HG03457 (cell line): ENCODE measurements at regions not wholly inside any gene's neighbourhood (a gene's known extent, or its start where the extent isn't known, plus 50 kb on each side); places are given as distances from the start of the nearest gene placed in this dataset.
"Not testable (repeated sequence)": the region's sequence is repeated elsewhere in the genome, so short reads cannot be mapped to it uniquely, and the experiment has no call there.

Source experiments
- ATAC-seq: cut with Tn5 transposase; IDR thresholded peaks from one replicate; pipeline ENCODE4 v1.9.1; 2021; ENCODE audit warnings: moderate number of reproducible peaks; ENCODE audit not compliant: unreplicated experiment

DNA sequence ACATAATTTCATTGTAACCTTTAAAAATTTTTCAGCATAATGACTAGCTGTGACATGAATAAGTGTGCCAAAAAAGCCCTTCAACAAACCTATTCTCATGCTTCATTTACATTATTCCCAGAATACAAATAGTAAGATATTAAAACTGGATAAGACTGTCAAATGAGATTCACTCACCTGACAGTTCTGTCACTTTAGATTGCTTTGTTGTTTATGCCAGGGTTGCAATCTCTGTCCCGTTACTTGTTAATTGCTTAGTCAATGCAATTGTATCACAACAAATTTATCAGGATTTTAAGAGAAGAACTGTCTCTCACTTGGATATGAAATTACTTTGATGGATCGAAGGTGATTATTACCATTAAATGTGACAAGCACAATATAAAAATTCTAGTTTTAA lies 616.0 kb upstream of the IGFBP7 start:
- no peak for ATAC-seq

DNA sequence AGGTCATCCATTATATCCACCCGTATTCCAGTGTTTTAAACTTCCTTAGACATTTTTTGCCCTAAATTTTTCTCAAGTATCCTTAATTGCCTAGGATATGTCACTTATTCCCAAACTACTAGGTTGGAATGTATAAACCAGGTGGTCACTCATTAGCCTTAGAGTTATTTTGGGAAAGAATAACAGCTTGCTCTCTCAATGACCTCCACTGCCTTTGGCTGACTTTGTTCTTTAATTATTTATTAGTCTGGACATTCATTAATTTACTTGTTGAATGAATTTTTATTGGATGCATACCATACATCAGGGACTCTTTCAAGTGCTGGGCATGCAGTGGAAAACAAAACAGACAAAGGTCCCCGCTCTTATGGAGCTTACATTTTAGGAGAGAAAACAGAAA lies 609.3 kb upstream of the IGFBP7 start:
- no peak for ATAC-seq

DNA sequence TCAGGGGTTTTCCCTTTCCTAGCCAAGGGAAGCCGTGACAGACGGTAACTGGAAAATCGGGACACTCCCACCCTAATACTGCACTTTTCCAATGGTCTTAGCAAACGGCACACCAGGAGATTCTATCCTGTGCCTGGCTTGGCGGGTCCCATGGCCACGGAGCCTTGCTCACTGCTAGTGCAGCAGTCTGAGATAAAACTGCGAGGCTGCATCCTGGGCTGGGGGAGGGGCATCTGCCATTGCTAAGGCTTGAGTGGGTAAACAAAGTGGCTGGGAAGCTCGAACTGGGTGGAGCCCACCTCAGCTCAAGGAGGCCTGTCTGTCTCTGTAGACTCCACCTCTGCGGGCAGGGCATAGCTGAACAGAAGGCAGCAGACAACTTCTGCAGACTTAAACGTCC lies 604.1 kb upstream of the IGFBP7 start:
- not testable (repeated sequence) for ATAC-seq

DNA sequence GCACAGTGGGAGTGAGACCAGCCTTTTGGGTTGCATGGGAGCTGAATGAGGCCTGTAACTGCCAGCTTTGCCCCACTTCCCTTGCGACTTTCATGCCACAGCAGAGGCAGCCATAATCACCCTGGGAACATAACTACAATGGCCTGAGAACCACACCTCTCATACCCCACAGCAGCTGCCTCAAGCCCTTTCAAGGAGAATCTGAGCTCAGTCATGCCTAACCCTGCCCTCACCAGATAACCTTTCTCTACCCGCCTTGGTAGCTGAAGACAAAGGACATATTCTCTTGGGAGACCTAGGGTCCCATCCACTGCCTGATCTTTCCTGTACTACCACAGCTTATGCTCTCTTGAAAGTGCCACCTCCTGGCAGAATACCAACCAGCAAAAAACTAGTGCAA lies 599.9 kb upstream of the IGFBP7 start:
- ATAC-seq = no peak

DNA sequence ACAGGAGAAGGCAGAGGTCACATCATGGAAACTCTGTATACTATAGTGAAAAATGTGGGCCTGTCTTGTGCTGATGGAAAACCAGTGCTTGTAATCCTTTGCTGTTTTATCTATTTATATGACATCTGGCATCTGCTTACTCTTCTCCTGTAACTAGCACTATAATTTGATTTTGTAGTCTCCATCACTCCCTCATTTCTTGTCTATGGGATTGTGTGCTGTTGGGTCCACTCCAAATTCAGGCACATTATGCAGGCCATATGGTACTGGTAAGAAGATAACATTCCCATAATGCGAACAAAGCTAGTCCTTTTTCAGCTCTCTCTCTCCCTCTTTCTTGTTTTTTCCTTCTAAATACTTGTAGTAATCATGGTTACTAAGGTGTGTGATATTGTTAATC lies 581.2 kb upstream of the IGFBP7 start:
- ATAC-seq = no peak

DNA sequence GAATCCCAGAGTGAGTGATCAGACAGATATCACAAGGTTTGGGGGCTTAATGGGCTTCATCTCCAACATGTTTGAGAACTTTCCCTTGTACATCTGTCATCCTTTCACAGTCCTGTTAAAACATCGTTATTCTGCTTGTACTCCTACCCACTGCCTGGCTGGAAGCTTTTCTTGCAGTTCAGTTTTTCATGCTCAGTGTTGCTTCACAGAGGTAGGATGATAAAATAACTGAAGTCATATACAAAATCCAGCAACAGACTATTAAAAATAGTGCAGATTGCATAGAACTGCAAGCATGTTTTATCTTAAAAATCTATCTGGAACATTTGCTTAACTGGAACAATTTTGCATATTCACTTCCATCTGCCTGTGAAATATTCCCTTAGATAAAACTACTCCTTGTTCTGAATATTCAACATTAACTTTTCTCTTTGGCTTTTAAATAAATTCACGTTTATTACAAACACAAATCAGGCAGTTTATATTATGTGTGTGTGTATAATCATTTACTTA lies 579.6 kb upstream of the IGFBP7 start:
- ATAC-seq = no peak

DNA sequence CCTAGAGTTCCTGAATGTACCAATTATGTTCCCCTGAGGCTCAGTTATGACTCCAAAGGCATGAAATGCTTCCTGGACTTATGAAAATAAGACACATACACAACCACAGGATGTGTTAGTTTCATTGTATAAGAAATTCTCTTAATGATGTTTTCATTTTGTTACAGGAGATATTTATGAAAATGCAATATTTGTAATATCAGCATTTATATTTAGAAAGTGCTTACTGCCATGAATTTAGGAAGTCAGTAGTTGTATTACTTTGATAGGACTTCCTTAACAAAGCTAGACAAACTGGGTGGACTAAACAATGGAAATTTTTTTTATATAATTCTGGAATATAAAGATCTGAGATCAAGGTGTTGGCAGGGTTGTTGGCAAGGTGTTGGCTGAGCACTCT lies 572.1 kb upstream of the IGFBP7 start:
- ATAC-seq = no peak

DNA sequence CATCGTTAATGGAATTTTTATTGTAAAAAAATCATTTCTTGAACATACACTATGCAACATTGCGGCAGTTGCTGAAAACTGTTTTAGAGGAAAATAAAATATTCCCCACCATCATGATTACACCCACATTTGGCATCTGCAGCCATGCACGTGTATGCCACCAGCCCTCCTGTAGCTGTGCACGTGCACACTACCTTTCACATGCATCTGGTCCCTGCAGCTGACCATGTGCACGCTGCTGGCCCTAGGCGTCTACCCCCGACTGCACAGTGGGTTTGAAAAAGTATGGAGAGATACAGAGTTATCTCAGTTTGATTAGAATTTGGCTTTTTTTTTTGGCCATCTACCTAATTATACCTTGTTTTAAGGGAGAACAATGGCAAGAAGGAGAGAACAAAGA lies 569.8 kb upstream of the IGFBP7 start:
- no peak for ATAC-seq

DNA sequence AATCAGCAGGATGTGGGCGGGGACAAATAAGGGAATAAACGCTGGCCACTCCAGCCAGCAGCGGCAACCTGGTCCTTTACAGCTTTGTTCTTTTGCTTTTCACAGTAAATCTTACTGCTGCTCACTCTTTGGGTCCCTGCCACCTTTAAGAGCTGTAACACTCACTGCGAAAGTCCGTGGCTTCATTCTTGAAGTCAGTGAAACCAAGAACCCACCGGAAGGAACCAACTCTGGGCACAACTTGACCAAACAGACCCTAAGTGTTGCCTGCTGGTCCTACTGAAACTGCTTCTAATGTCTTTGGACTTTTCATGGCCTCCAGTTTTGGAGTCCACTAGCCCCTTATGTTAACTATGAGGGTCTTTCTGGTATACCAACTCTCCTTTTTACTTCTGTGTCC lies 566.2 kb upstream of the IGFBP7 start:
- no peak for ATAC-seq

DNA sequence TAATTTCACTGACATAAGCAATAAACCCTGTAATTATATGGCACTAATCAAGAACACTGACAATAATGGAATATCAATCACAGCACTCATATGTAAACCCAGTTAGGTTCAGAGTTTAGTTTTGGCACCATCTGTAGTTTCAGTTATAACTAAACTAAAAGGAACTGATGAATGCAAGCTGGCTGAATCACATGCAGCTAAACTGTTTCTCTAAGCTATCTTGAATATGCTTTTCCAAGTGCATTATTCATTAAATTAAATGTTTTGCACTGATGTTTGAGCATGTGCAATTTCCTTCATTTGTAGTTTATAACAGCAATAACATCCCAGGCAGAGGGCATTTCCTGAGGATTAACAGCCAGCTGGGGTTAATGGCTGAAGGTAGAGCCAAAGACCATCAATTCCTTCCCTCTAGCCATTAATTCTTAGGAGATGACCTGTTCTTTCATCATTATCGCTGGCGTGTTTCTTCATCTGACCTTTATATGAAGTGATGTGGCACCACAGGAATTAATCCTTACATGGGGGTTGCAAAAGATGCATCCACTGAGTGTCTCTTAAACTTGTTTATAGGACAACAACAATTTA lies 562.8 kb upstream of the IGFBP7 start:
- ATAC-seq = no peak

DNA sequence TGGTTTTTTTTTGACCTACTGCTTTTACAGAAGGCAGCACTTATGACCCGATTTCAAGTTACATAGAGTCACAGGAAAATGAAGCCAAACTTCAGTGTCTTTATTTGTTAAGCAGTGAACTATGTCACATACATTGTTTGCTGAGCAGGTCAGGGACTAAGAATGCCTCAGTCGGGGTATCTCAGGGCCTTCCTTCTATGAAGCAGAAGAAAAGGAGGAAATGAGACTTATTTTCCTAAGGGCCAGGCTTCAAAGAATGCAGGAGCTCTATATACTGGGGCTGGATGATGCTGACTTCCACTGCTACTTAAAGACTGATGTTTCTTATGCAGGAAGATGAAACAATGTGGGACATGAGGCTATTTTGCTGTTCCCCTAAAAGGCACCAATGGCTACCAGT lies 558.4 kb upstream of the IGFBP7 start:
- no peak for ATAC-seq

DNA sequence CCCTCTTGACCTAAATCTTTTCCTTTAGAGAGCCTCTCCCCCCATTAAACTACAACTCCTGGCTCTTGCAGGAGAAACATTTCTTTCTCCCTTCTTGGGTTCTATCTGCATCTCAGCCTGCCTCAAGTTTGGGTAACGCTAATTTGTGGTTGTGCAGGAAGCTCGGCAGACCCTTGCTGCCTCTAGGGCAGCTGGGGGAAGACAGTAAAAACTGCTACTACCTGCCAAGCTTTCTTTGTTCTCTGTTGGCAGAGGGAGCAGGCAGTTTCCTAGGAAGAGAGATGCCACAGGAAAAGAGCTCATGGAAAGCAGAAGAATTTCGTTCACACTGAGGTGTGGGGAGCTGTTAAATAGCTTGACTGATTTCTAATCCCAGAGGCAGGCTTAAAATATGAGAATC lies 555.6 kb upstream of the IGFBP7 start:
- ATAC-seq = no peak

DNA sequence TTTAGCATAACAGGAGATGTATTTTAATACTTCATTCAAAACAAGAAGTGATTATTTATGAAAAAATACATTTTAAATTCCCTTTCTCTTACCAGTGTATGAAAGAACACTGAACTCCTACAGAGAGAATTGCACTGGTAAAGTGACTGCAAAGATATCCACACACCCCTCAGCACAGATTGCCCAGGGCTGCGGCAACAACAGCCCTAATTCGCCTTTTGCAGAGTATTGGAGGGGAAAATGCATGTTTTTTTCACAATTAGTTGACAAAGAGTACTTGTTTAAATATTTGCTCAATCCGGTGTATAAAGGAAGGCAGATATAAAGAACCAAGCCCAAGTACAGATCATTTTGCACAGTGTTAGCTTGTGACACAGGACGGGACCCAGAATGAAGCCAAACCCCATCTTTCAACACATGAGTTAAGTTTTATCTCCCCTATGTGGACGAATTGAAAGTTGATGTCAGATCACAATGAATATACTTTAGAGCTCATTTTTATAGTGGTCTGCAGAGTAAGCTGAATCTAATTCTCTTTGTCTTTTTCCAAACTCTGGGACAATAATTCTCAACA lies 551.4 kb upstream of the IGFBP7 start:
- ATAC-seq = no peak

DNA sequence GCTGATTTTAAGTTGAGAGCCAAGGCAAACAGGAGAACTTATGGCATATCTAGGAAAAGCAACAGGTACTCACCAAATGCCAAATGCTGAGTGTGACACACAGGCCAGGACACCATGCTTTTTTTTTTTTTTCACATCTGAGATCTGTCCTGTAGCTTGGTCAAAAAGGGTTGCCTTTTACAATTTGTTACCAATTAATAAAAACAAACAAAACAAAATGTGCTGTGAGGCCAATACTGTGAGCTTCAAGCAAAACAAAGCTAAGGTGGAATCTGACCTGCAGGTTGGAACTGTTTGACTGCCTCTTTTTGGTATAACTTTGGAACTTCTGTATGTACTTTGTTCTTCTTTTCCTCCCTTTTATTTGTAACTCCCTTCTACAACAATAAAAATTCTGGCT lies 548.5 kb upstream of the IGFBP7 start:
- no peak for ATAC-seq

DNA sequence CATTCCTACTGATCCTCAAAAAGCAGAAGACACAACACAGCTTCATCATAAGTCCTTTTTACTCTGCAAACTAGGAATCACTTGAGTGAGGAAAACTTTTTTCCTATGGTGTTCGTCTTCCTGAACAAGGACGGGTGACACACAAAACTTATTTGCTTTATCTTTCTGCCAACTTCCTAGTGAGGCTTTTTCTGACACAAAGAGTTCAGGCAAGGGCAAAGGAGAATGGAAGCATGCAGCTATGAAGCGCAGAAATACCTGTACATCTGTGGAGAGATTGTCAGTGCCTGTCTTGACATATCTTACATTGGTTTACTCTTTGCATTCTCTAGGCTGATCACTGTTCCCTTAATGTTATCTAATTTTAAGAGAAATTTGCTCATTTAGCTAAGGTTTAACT lies 548.0 kb upstream of the IGFBP7 start:
- ATAC-seq = no peak

DNA sequence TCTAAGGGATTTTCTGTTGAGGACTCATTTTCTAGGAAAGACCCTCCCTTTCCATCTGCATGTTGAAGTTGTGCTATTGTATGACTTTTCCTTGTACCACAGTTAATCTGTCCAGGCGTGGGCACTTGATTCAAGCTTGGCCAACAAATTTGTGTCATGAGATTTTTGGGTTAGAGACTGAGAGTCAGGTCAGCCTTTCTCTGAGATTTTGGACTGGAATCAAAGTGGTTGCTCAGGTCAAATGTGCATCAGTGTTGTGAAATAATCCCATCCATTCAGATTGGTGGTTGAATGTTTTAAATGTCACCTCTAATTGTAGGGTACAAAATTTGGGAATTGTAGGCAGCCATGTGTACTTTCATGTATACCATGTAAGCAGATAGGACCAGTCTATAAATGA lies 545.2 kb upstream of the IGFBP7 start:
- no peak for ATAC-seq

DNA sequence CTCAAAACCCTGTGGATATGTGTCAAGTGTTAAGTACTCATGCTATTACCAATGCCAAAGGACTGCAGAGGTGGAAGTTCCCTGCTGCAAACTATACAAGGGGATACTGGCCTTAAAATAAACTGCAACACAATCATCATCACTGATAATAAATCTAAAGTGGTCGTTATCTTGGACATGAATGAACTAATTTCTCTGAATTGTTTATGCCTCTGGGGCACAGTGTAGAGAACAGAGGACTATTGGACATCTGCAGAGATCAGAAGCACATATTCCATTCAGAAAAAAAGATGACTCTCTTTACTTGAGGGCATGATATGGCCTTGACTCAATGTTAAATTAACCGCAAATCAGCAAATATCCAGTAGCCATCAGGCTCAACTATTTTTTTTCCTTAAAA lies 542.6 kb upstream of the IGFBP7 start:
- no peak for ATAC-seq

DNA sequence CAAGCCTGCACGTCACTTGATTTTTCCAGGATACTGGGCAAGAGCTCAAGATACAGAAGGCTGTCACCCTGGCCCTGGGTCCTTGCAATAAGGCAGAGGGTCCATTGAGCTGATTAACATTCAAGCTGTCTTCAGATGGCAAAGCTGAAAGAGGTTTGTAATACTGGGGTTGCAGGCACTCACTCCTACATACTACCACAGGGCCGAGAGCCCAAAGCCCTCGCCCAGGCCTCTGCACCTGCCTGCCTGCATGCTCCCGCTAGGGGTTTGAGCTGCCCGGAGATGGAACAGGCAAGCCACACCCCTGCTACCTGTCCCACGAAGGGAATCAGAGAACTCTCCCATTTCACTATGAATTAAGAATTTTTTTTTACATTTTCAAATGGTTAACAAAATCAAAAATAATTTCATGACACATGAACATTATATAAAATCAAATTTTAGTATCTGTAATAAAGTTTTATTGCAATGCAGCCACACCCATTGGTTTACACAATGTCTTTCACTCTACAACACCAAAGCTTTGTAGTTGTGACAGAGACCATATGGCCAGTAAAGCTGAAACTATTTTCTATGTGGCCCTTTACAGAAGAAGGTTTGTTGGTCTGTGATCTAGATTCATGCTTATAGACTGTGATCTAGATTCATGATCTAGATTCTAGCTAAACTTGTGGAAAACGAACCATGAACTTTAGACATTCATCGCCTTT lies 530.4 kb upstream of the IGFBP7 start:
- ATAC-seq = no peak

DNA sequence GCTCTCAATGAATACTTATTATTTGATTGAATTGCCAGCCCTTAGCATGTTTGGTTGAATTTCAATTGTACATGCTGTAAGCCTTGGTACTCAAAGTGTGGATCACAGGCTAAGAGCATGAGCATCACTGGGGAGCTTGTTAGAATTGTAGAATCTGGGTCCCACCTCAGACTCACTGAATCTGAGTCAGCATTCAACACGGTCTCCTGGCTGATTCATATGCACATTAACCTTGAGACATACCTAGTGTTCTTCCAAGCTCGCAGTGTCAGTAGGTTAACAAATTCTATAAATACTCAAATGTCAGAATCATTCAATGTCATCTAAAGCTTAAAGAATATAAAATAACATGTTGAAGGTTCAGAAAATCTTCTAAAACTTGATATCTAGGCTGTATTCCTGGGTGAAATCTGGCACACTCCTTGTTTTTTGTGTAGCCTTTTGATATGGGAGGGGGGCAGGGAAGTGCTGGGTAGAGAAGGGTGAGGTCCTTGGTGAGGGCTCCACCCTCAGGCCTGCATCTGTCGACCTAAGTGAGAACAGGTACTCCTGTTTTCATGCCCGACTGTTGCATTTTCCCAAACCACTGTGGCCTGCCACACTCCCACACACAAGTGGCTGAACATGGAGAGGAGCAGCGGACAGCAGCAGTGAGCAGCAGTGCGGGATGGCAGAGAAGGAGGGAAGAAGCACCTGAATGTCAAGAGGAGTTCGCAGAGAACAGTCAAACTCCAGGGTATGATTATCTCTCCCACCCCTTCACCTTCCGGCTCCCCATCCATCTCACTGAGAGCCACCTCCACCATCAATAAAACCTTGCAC lies 529.6 kb upstream of the IGFBP7 start:
- no peak for ATAC-seq

DNA sequence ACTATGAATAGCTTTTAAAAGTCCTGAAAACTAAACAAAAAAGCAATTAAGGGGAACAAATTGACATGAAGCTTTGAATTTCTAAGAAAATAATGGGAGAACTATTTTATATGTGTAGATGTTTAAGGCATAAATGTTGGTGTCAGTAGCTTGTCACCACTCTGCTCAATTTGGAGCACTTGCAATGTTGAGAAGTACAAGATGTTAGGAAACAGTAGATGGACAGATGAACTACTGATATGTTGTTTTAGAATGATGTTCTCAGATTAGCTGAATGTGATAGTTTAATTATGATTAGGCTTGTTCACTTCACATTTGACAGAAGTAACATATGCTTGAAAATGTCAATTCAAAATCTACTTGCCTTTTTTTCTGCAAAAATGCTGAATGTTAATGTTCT lies 525.7 kb upstream of the IGFBP7 start:
- ATAC-seq = no peak

DNA sequence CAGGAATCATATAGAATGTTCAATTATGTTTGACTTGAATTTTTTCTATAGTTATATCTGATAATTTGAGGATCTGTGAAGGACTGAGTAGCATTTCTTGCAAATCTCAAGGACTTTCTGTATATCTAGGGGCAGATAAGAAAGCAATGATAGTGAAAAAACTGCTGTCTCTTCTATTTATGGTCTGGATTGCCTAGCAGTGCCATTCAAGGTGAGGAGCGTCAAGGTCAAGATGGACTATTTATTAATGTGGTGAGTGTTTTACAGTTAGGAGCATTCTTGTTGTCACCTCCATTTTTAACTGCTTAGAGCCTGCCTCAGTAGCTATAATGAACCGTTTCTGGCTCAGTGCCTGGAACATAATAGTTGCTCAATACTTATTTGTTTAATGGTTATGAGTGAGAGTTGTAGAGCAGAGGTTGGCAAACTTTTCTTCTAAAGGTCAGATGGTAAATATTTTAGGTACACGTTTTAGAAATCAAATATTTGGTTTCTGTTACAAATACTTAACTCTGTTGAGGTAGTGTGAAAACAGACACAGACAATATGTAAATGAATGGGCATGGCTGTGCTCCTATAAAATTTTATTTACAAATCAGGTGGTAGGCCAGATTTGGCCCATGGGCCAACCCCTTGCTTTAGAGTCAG lies 523.2 kb upstream of the IGFBP7 start:
- no peak for ATAC-seq
